CD14-positive monocyte (primary cell): ENCODE measurements at regions not wholly inside any gene's neighbourhood (a gene's known extent, or its start where the extent isn't known, plus 50 kb on each side); places are given as distances from the start of the nearest gene placed in this dataset.

Source experiments
- DNase-seq, 3 donors: peaks; one replicate each; pipeline ENCODE4 v3.0.0-alpha.2; 2011 to 2022
- H2AFZ ChIP-seq: 2 replicates; pipeline ENCODE4 v1.6.0; 2012; ENCODE audit warnings: mild to moderate bottlenecking, low read depth, low read length, inconsistent platforms; ENCODE audit not compliant: insufficient read depth, poor library complexity, severe bottlenecking
- H3K27ac ChIP-seq, 2 donors: 1 replicate in 1 of 2; 2 replicates in 1 of 2; pipeline ENCODE4 v1.5.1; 2012 to 2013; ENCODE audit warnings: low read length in 2 of 2, control low read depth in 1 of 2, inconsistent platforms in 1 of 2, low read depth in 1 of 2, mild to moderate bottlenecking in 1 of 2
- H3K27me3 ChIP-seq, 2 donors: one replicate each; pipeline versions ENCODE4 v1.6.0 to v1.6.1; 2011 to 2013; ENCODE audit warnings: low read length in 2 of 2; ENCODE audit not compliant: control insufficient read depth in 2 of 2, insufficient read depth in 2 of 2
- H3K36me3 ChIP-seq, 2 donors: replicated peaks in 1 of 2; 1 replicate in 1 of 2; 2 replicates in 1 of 2; pipeline versions ENCODE4 v1.5.1 to v1.6.1; 2012 to 2013; ENCODE audit warnings: low read length in 2 of 2, control low read depth in 1 of 2, inconsistent platforms in 1 of 2, mild to moderate bottlenecking in 1 of 2; ENCODE audit not compliant: insufficient read depth in 2 of 2, control insufficient read depth in 1 of 2
- H3K4me1 ChIP-seq, 2 donors: 1 replicate in 1 of 2; 2 replicates in 1 of 2; pipeline versions ENCODE4 v1.5.1 to v1.6.1; 2012 to 2013; ENCODE audit warnings: low read length in 2 of 2, control low read depth in 1 of 2, inconsistent platforms in 1 of 2, mild to moderate bottlenecking in 1 of 2, moderate library complexity in 1 of 2; ENCODE audit not compliant: insufficient read depth in 2 of 2, control insufficient read depth in 1 of 2
- H3K4me2 ChIP-seq: replicated peaks from 2 replicates; pipeline ENCODE3; 2012; ENCODE audit warnings: low read length, moderate library complexity, mild to moderate bottlenecking; ENCODE audit not compliant: poor library complexity, severe bottlenecking; ENCODE audit errors: extremely low read depth
- H3K4me3 ChIP-seq, 3 experiments: fragments of 200-600 bp in 1 of 3; sonication (generic) in 1 of 3; replicated peaks in 1 of 3; 1 replicate in 2 of 3; 2 replicates in 1 of 3; pipeline ENCODE4 v1.5.1; 2011 to 2013; ENCODE audit warnings: low read length in 3 of 3, mild to moderate bottlenecking in 3 of 3, control low read depth in 2 of 3, low read depth in 2 of 3, inconsistent platforms in 1 of 3, moderate library complexity in 1 of 3
- H3K79me2 ChIP-seq: 2 replicates; pipeline ENCODE4 v1.6.0; 2012; ENCODE audit warnings: mild to moderate bottlenecking, control low read depth, inconsistent platforms, low read length, moderate library complexity; ENCODE audit not compliant: insufficient read depth
- H3K9ac ChIP-seq: 2 replicates; pipeline ENCODE4 v1.6.0; 2017; ENCODE audit warnings: low read length, mild to moderate bottlenecking; ENCODE audit not compliant: insufficient read depth, poor library complexity, severe bottlenecking
- H3K9me3 ChIP-seq, 2 donors: replicated peaks in 1 of 2; 1 replicate in 1 of 2; 2 replicates in 1 of 2; pipeline versions ENCODE4 v1.5.1 to v1.6.1; 2012 to 2013; ENCODE audit warnings: low read length in 2 of 2, control low read depth in 1 of 2; ENCODE audit not compliant: control insufficient read depth in 1 of 2, insufficient read depth in 1 of 2
- H4K20me1 ChIP-seq: 2 replicates; pipeline ENCODE4 v1.6.0; 2012; ENCODE audit warnings: mild to moderate bottlenecking, low read length, control low read depth, moderate library complexity; ENCODE audit not compliant: insufficient read depth
- H3K27ac Mint-ChIP-seq, 7 donors: one replicate each; pipeline ENCODE4 v1.8.0; 2020; ENCODE audit warnings: mild to moderate bottlenecking in 7 of 7, mixed read lengths in 7 of 7, moderate library complexity in 6 of 7, inconsistent platforms in 2 of 7
- H3K27me3 Mint-ChIP-seq, 3 donors: one replicate each; pipeline ENCODE4 v1.8.0; 2021 to 2022; ENCODE audit warnings: low read depth in 3 of 3, mild to moderate bottlenecking in 3 of 3, mixed read lengths in 3 of 3, moderate library complexity in 3 of 3, inconsistent platforms in 1 of 3
- H3K36me3 Mint-ChIP-seq, 2 donors: one replicate each; pipeline ENCODE4 v1.8.0; 2020; ENCODE audit warnings: mixed read lengths in 2 of 2, inconsistent platforms in 1 of 2, mild to moderate bottlenecking in 1 of 2
- H3K4me1 Mint-ChIP-seq: one replicate; pipeline ENCODE4 v1.8.0; 2020; ENCODE audit warnings: mild to moderate bottlenecking, mixed read lengths
- H3K4me3 Mint-ChIP-seq, 2 donors: one replicate each; pipeline ENCODE4 v1.8.0; 2020; ENCODE audit warnings: mild to moderate bottlenecking in 2 of 2, mixed read lengths in 2 of 2, moderate library complexity in 1 of 2
- H3K9me3 Mint-ChIP-seq, 7 donors: one replicate each; pipeline ENCODE4 v1.8.0; 2020 to 2022; ENCODE audit warnings: mixed read lengths in 7 of 7, mild to moderate bottlenecking in 6 of 7, moderate library complexity in 6 of 7, inconsistent platforms in 2 of 7
- CTCF ChIP-seq: fragments of 200-600 bp; IDR thresholded peaks from one replicate; pipeline ENCODE4 v1.8.0; 2022; ENCODE audit warnings: antibody characterized with exemption, mild to moderate bottlenecking
- whole genome bisulfite sequencing: methylation state at CpG from one replicate; pipeline ENCODE4 v1.1.5; 2013; ENCODE audit warnings: missing lambda C conversion rate; ENCODE audit not compliant: insufficient coverage; 5-methylcytosine and 5-hydroxymethylcytosine counted together
- intact Hi-C, 2 donors: fragments of 100-400 bp; cut with micrococcal nuclease; formaldehyde crosslinking; loops; one replicate each; pipeline versions ENCODE4 v1.15.0 to v1.15.1; 2023

GRCh38 chr10:9302140-9302746 is 1247.8 kb downstream of the GATA3 start:
- Histone ChIP-seq H3K4me3 (no peak overlapping the region), H3K9ac (no peak overlapping the region), H4K20me1 (no peaks in the 10 kb centered on the region), H3K4me2 (no peak overlapping the region), H3K36me3 (no peaks in the 10 kb centered on the region), H3K27ac (no peak overlapping the region), H3K9me3 (no peaks in the 10 kb centered on the region), H3K27me3 (no peaks in the 10 kb centered on the region), H3K79me2 (no peaks in the 10 kb centered on the region), H2AFZ (no peak overlapping the region), H3K4me1 (no peaks in the 10 kb centered on the region)
- H3K27me3 Mint-ChIP-seq: peaks cover 0 to 1% (median 0%) of the 10 kb centered on the region in 3 donors
- peak; percentile 20 to 40 (median 33) for DNase-seq
- no peaks in the 10 kb centered on the region for H3K4me1 Mint-ChIP-seq
- no peaks in the 10 kb centered on the region for H3K9me3 Mint-ChIP-seq
- H3K36me3 Mint-ChIP-seq: no peaks in the 10 kb centered on the region
- TF ChIP-seq CTCF: peak; percentile 70
- no CpG with 5 or more reads among the region's 3 CpGs for WGBS
- no peak overlapping the region for H3K4me3 Mint-ChIP-seq
- H3K27ac Mint-ChIP-seq: no peak overlapping the region
- intact Hi-C loops: loop anchor here (5.0 to 10.0 kb wide), 2 partner anchors 1430 to 1777 kb away; no protein-coding TSS in a partner anchor

DNA sequence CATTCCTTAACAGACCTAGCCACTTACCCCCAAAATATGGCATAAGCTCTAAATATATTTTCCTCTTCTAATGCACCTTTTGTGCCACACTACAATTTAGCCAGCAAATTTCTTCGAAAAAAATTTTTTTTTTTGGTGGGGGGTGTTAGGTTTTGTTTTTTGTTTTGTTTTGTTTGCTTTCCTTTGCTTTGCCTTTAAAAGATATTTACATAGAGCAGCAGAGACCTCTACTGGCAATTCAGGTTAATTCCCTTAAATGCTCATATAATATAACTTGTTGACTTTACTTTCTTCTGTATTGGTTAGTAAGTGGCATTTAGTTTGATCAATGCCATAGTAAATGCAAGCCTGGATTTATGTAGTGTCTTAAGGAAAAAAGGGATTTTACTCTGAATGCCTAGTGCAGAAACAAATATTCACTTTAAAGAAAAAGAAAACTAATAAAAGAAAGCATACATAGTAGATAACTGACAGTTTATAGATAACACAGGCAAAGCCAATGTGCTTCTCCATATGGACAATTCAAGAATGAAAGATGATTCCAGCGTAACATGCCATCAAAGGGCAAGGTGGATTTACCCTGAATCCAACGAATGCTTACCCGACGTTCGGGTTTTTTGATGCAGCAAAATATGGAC is 1250.6 kb downstream of the GATA3 start:
- Histone ChIP-seq H3K4me2 (no peak overlapping the region), H3K79me2 (no peaks in the 10 kb centered on the region), H4K20me1 (no peaks in the 10 kb centered on the region), H3K27ac (no peak overlapping the region), H3K27me3 (no peaks in the 10 kb centered on the region), H3K9ac (no peak overlapping the region), H3K4me1 (no peaks in the 10 kb centered on the region), H3K4me3 (no peak overlapping the region), H3K9me3 (no peaks in the 10 kb centered on the region), H3K36me3 (no peaks in the 10 kb centered on the region), H2AFZ (no peak overlapping the region)
- H3K36me3 Mint-ChIP-seq: no peaks in the 10 kb centered on the region
- no peak overlapping the region for H3K27ac Mint-ChIP-seq
- no peak overlapping the region for H3K4me3 Mint-ChIP-seq
- TF ChIP-seq CTCF: peak; percentile 34
- no peaks in the 10 kb centered on the region for H3K4me1 Mint-ChIP-seq
- WGBS: 77% methylated on average over 5 of the region's 6 CpGs
- peaks cover 0 to 3% (median 3%) of the 10 kb centered on the region in 3 donors for H3K27me3 Mint-ChIP-seq
- no peak for DNase-seq
- H3K9me3 Mint-ChIP-seq: no peaks in the 10 kb centered on the region
- intact Hi-C loops: loop anchor here in 1 of 2 donors (10.0 kb wide), 1 partner anchor 1780 kb away; no protein-coding TSS in a partner anchor
